K562 (cell line): ENCODE measurements at regions not wholly inside any gene's neighbourhood (a gene's known extent, or its start where the extent isn't known, plus 50 kb on each side); places are given as distances from the start of the nearest gene placed in this dataset.

Experiments
- LCOR ChIP-seq: sonication (generic); formaldehyde crosslinking; IDR thresholded peaks from 2 replicates; pipeline ENCODE4 v1.8.0; 2022; ENCODE audit warnings: mild to moderate bottlenecking, missing genetic modification reagents
- SMAD1 ChIP-seq: fragments of 150-350 bp; IDR thresholded peaks from 2 replicates; pipeline ENCODE4 v1.6.1; 2014; ENCODE audit warnings: low read length, low read depth; ENCODE audit not compliant: partially characterized antibody
- TF ChIP-seq, protein P1 (sequence below), 2 experiments: fragments of 450-650 bp in 1 of 2; sonication (generic) in 1 of 2; formaldehyde crosslinking in 1 of 2; IDR thresholded peaks; 2 replicates each; pipeline versions ENCODE4 v1.7.1 to v1.9.0; 2016 to 2022; ENCODE audit warnings: inconsistent platforms in 1 of 2, mild to moderate bottlenecking in 1 of 2, missing genetic modification reagents in 1 of 2

DNA sequence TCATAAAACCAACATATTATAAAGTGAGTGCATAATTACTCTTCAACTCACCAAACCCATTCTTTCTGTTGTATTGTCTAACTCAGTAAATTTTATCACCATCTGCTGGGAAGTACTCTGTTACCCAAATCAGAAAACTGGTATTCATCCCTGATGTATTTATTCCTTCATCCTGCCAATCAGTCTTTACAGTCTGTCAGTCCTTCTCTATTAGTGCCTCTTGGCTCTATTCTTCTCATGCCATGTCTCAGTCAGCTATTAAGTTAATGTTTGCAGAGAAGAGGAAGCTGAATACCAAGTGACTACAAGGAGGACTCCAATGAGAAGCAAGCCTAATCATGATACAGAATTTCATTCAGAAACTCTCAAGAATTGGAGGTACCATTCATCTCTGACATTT lies 631.2 kb downstream of the CPS1 start (continued):
- TF ChIP-seq, protein P1, sequence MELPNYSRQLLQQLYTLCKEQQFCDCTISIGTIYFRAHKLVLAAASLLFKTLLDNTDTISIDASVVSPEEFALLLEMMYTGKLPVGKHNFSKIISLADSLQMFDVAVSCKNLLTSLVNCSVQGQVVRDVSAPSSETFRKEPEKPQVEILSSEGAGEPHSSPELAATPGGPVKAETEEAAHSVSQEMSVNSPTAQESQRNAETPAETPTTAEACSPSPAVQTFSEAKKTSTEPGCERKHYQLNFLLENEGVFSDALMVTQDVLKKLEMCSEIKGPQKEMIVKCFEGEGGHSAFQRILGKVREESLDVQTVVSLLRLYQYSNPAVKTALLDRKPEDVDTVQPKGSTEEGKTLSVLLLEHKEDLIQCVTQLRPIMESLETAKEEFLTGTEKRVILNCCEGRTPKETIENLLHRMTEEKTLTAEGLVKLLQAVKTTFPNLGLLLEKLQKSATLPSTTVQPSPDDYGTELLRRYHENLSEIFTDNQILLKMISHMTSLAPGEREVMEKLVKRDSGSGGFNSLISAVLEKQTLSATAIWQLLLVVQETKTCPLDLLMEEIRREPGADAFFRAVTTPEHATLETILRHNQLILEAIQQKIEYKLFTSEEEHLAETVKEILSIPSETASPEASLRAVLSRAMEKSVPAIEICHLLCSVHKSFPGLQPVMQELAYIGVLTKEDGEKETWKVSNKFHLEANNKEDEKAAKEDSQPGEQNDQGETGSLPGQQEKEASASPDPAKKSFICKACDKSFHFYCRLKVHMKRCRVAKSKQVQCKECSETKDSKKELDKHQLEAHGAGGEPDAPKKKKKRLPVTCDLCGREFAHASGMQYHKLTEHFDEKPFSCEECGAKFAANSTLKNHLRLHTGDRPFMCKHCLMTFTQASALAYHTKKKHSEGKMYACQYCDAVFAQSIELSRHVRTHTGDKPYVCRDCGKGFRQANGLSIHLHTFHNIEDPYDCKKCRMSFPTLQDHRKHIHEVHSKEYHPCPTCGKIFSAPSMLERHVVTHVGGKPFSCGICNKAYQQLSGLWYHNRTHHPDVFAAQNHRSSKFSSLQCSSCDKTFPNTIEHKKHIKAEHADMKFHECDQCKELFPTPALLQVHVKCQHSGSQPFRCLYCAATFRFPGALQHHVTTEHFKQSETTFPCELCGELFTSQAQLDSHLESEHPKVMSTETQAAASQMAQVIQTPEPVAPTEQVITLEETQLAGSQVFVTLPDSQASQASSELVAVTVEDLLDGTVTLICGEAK (IDR thresholded peaks at IDR 0.05): no peak
- TF ChIP-seq, protein P1 (CRISPR knock-in tag; IDR thresholded peaks at IDR 0.05): no peak
- TF ChIP-seq SMAD1 (no peak), LCOR (CRISPR knock-in tag) (no peak)
